WTC11 (cell line): ENCODE measurements at regions not wholly inside any gene's neighbourhood (a gene's known extent, or its start where the extent isn't known, plus 50 kb on each side); places are given as distances from the start of the nearest gene placed in this dataset.

Experiments
- ATAC-seq: fragments of 200-7000 bp; cut with Tn5 transposase; 2 replicates; pipeline ENCODE4 v1.10.0; 2021; ENCODE audit warnings: mild to moderate bottlenecking, moderate library complexity
- CTCF ChIA-PET: fragments of 300-600 bp; sonication (Branson Sonifier 250); formaldehyde crosslinking; loops from one replicate; lab custom pipeline; 2021; ENCODE audit warnings: antibody characterized with exemption; lab: Charles Lee
- POLR2A ChIA-PET: fragments of 350-600 bp; sonication (Branson Sonifier 250); formaldehyde crosslinking; loops from one replicate; lab custom pipeline; 2021; ENCODE audit warnings: antibody characterized with exemption; lab: Charles Lee
- DNase-seq: peaks from one replicate; pipeline ENCODE4 v3.0.0; 2021; ENCODE audit warnings: low spot score
- H3K27ac Mint-ChIP-seq: 2 replicates; pipeline ENCODE4 v1.8.0; 2021; ENCODE audit warnings: mixed read lengths
- H3K27me3 Mint-ChIP-seq: 2 replicates; pipeline ENCODE4 v1.8.0; 2021; ENCODE audit warnings: low read depth, mild to moderate bottlenecking, moderate library complexity, mixed read lengths
- H3K36me3 Mint-ChIP-seq: 2 replicates; pipeline ENCODE4 v1.8.0; 2021; ENCODE audit warnings: mixed read lengths
- H3K4me1 Mint-ChIP-seq: 2 replicates; pipeline ENCODE4 v1.8.0; 2022; ENCODE audit warnings: mixed read lengths
- H3K4me3 Mint-ChIP-seq: 2 replicates; pipeline ENCODE4 v1.8.0; 2021; ENCODE audit warnings: mild to moderate bottlenecking, moderate library complexity, mixed read lengths
- H3K9me3 Mint-ChIP-seq: 2 replicates; pipeline ENCODE4 v1.8.0; 2021; ENCODE audit warnings: mixed read lengths
- ATF1 ChIP-seq: sonication (generic); formaldehyde crosslinking; IDR thresholded peaks from 2 replicates; pipeline ENCODE4 v1.8.1; 2023; ENCODE audit warnings: mild to moderate bottlenecking, moderate library complexity, missing genetic modification reagents
- CBFB ChIP-seq: sonication (generic); formaldehyde crosslinking; IDR thresholded peaks from 2 replicates; pipeline ENCODE4 v1.8.1; 2022; ENCODE audit warnings: mild to moderate bottlenecking, low read depth, missing genetic modification reagents
- FOXJ3 ChIP-seq: sonication (generic); formaldehyde crosslinking; IDR thresholded peaks from 2 replicates; pipeline ENCODE4 v1.9.0; 2021; ENCODE audit warnings: missing genetic modification reagents, mild to moderate bottlenecking, borderline replicate concordance
- IRF2 ChIP-seq: sonication (generic); formaldehyde crosslinking; IDR thresholded peaks from 2 replicates; pipeline ENCODE4 v1.8.0; 2022; ENCODE audit warnings: low read depth, missing genetic modification reagents, borderline replicate concordance
- JUN ChIP-seq: sonication (generic); formaldehyde crosslinking; IDR thresholded peaks from 2 replicates; pipeline ENCODE4 v1.8.0; 2023; ENCODE audit warnings: mild to moderate bottlenecking, missing genetic modification reagents
- MXD4 ChIP-seq: fragments of 250-450 bp; sonication (Bioruptor Pico); IDR thresholded peaks from 2 replicates; pipeline ENCODE4 v1.8.0; 2021; ENCODE audit warnings: mild to moderate bottlenecking, moderate library complexity, borderline replicate concordance
- TP53 ChIP-seq: sonication (generic); formaldehyde crosslinking; IDR thresholded peaks from 2 replicates; pipeline ENCODE4 v1.8.1; 2023; ENCODE audit warnings: mild to moderate bottlenecking, missing genetic modification reagents
- TF ChIP-seq, protein P1 (sequence below): fragments of 200-600 bp; IDR thresholded peaks from 2 replicates; pipeline ENCODE4 v1.8.0; 2022; ENCODE audit warnings: antibody characterized with exemption
- TF ChIP-seq, protein P2 (sequence below): fragments of 250-450 bp; sonication (Bioruptor Pico); IDR thresholded peaks from 2 replicates; pipeline ENCODE4 v1.9.0; 2021; ENCODE audit warnings: mild to moderate bottlenecking
- TF ChIP-seq, protein P3 (sequence below): sonication (generic); formaldehyde crosslinking; IDR thresholded peaks from 2 replicates; pipeline ENCODE4 v1.8.0; 2022; ENCODE audit warnings: missing genetic modification reagents
- TF ChIP-seq, protein P4 (sequence below): fragments of 250-450 bp; sonication (Bioruptor Pico); IDR thresholded peaks from 2 replicates; pipeline ENCODE4 v1.9.0; 2021; ENCODE audit warnings: mild to moderate bottlenecking
- TF ChIP-seq, protein P5 (sequence below): sonication (generic); formaldehyde crosslinking; IDR thresholded peaks from 2 replicates; pipeline ENCODE4 v1.8.1; 2023; ENCODE audit warnings: mild to moderate bottlenecking, missing genetic modification reagents, borderline replicate concordance
- TF ChIP-seq, protein P6 (sequence below): sonication (generic); formaldehyde crosslinking; IDR thresholded peaks from 2 replicates; pipeline ENCODE4 v1.8.1; 2022; ENCODE audit warnings: low read depth, missing genetic modification reagents, borderline replicate concordance
- TF ChIP-seq, protein P7 (sequence below): sonication (generic); formaldehyde crosslinking; IDR thresholded peaks from 2 replicates; pipeline ENCODE4 v1.8.0; 2022; ENCODE audit warnings: mild to moderate bottlenecking, missing genetic modification reagents
- TF ChIP-seq, protein P8 (sequence below): sonication (generic); formaldehyde crosslinking; IDR thresholded peaks from 2 replicates; pipeline ENCODE4 v1.8.0; 2023; ENCODE audit warnings: mild to moderate bottlenecking, missing genetic modification reagents
- TF ChIP-seq, protein P9 (sequence below): sonication (generic); formaldehyde crosslinking; IDR thresholded peaks from 2 replicates; pipeline ENCODE4 v1.8.1; 2022; ENCODE audit warnings: mild to moderate bottlenecking, moderate library complexity, missing genetic modification reagents

DNA sequence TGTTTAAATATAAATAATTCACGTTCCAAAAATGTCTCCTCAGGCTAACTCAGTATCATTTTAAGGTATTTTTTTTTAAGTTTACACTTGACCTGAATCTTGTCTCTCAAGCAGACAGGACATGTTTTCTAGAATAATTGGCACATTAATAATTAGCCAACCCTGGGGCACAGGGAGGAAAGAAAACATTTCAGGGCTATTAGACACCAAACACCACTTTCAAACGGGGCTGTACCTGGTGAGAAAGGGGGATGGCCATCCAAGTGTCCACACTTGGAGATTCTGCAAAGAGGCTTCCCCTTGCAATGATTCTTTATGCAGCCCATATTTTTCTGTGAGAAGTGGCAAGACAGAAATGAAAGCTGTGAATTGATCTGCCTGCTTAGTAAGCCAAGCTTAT, 560.8 kb downstream of the CD109 start:
- H3K4me1 Mint-ChIP-seq, result no peaks in the 10 kb centered on the region
- ATAC-seq, result no peak
- ChIA-PET POLR2A (no interaction called here), CTCF (no interaction called here)
- peaks cover 9% of the 10 kb centered on the region for H3K36me3 Mint-ChIP-seq
- H3K27me3 Mint-ChIP-seq, result no peaks in the 10 kb centered on the region
- DNase-seq, result no peak
- no peak for TF ChIP-seq MXD4
- TF ChIP-seq, protein P1, sequence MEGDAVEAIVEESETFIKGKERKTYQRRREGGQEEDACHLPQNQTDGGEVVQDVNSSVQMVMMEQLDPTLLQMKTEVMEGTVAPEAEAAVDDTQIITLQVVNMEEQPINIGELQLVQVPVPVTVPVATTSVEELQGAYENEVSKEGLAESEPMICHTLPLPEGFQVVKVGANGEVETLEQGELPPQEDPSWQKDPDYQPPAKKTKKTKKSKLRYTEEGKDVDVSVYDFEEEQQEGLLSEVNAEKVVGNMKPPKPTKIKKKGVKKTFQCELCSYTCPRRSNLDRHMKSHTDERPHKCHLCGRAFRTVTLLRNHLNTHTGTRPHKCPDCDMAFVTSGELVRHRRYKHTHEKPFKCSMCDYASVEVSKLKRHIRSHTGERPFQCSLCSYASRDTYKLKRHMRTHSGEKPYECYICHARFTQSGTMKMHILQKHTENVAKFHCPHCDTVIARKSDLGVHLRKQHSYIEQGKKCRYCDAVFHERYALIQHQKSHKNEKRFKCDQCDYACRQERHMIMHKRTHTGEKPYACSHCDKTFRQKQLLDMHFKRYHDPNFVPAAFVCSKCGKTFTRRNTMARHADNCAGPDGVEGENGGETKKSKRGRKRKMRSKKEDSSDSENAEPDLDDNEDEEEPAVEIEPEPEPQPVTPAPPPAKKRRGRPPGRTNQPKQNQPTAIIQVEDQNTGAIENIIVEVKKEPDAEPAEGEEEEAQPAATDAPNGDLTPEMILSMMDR, result no peak
- TF ChIP-seq, protein P2, sequence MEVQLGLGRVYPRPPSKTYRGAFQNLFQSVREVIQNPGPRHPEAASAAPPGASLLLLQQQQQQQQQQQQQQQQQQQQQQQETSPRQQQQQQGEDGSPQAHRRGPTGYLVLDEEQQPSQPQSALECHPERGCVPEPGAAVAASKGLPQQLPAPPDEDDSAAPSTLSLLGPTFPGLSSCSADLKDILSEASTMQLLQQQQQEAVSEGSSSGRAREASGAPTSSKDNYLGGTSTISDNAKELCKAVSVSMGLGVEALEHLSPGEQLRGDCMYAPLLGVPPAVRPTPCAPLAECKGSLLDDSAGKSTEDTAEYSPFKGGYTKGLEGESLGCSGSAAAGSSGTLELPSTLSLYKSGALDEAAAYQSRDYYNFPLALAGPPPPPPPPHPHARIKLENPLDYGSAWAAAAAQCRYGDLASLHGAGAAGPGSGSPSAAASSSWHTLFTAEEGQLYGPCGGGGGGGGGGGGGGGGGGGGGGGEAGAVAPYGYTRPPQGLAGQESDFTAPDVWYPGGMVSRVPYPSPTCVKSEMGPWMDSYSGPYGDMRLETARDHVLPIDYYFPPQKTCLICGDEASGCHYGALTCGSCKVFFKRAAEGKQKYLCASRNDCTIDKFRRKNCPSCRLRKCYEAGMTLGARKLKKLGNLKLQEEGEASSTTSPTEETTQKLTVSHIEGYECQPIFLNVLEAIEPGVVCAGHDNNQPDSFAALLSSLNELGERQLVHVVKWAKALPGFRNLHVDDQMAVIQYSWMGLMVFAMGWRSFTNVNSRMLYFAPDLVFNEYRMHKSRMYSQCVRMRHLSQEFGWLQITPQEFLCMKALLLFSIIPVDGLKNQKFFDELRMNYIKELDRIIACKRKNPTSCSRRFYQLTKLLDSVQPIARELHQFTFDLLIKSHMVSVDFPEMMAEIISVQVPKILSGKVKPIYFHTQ, result no peak
- TF ChIP-seq, protein P3, sequence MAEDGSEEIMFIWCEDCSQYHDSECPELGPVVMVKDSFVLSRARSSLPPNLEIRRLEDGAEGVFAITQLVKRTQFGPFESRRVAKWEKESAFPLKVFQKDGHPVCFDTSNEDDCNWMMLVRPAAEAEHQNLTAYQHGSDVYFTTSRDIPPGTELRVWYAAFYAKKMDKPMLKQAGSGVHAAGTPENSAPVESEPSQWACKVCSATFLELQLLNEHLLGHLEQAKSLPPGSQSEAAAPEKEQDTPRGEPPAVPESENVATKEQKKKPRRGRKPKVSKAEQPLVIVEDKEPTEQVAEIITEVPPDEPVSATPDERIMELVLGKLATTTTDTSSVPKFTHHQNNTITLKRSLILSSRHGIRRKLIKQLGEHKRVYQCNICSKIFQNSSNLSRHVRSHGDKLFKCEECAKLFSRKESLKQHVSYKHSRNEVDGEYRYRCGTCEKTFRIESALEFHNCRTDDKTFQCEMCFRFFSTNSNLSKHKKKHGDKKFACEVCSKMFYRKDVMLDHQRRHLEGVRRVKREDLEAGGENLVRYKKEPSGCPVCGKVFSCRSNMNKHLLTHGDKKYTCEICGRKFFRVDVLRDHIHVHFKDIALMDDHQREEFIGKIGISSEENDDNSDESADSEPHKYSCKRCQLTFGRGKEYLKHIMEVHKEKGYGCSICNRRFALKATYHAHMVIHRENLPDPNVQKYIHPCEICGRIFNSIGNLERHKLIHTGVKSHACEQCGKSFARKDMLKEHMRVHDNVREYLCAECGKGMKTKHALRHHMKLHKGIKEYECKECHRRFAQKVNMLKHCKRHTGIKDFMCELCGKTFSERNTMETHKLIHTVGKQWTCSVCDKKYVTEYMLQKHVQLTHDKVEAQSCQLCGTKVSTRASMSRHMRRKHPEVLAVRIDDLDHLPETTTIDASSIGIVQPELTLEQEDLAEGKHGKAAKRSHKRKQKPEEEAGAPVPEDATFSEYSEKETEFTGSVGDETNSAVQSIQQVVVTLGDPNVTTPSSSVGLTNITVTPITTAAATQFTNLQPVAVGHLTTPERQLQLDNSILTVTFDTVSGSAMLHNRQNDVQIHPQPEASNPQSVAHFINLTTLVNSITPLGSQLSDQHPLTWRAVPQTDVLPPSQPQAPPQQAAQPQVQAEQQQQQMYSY (CRISPR knock-in tag), result no peak
- TF ChIP-seq, protein P4, sequence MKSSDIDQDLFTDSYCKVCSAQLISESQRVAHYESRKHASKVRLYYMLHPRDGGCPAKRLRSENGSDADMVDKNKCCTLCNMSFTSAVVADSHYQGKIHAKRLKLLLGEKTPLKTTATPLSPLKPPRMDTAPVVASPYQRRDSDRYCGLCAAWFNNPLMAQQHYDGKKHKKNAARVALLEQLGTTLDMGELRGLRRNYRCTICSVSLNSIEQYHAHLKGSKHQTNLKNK, result no peak
- no peak for TF ChIP-seq IRF2 (CRISPR knock-in tag)
- TF ChIP-seq, protein P5, sequence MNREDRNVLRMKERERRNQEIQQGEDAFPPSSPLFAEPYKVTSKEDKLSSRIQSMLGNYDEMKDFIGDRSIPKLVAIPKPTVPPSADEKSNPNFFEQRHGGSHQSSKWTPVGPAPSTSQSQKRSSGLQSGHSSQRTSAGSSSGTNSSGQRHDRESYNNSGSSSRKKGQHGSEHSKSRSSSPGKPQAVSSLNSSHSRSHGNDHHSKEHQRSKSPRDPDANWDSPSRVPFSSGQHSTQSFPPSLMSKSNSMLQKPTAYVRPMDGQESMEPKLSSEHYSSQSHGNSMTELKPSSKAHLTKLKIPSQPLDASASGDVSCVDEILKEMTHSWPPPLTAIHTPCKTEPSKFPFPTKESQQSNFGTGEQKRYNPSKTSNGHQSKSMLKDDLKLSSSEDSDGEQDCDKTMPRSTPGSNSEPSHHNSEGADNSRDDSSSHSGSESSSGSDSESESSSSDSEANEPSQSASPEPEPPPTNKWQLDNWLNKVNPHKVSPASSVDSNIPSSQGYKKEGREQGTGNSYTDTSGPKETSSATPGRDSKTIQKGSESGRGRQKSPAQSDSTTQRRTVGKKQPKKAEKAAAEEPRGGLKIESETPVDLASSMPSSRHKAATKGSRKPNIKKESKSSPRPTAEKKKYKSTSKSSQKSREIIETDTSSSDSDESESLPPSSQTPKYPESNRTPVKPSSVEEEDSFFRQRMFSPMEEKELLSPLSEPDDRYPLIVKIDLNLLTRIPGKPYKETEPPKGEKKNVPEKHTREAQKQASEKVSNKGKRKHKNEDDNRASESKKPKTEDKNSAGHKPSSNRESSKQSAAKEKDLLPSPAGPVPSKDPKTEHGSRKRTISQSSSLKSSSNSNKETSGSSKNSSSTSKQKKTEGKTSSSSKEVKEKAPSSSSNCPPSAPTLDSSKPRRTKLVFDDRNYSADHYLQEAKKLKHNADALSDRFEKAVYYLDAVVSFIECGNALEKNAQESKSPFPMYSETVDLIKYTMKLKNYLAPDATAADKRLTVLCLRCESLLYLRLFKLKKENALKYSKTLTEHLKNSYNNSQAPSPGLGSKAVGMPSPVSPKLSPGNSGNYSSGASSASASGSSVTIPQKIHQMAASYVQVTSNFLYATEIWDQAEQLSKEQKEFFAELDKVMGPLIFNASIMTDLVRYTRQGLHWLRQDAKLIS (CRISPR knock-in tag), result no peak
- no peak for TF ChIP-seq JUN
- H3K9me3 Mint-ChIP-seq, result peaks cover 31% of the 10 kb centered on the region
- H3K27ac Mint-ChIP-seq, result no peak overlapping the region
- H3K4me3 Mint-ChIP-seq, result no peak overlapping the region

DNA sequence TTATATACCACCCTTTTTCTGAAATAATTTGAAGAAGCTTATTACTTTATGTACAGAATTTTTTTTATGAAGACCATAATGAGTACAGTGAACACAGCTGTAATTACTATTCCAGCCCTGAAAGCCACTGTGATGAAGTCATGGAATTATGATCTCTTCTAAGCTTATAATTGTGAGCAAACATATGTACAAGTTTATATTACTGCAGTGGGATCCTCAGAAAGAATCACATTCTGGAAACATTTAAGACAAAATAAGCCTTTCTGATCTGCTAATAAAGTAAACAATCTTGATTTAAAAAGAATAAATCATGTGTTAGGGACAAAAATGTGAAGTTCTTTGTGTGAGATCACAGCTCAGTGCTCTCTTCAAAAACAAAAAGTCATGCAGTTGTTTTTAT, 560.4 kb downstream of the CD109 start:
- H3K9me3 Mint-ChIP-seq, result peaks cover 34% of the 10 kb centered on the region
- no peak for DNase-seq
- peaks cover 9% of the 10 kb centered on the region for H3K36me3 Mint-ChIP-seq
- no peak overlapping the region for H3K4me3 Mint-ChIP-seq
- ChIA-PET POLR2A (no interaction called here), CTCF (no interaction called here)
- H3K27me3 Mint-ChIP-seq, result no peaks in the 10 kb centered on the region
- H3K27ac Mint-ChIP-seq, result no peak overlapping the region
- ATAC-seq, result no peak
- no peaks in the 10 kb centered on the region for H3K4me1 Mint-ChIP-seq
- TF ChIP-seq, protein P6, sequence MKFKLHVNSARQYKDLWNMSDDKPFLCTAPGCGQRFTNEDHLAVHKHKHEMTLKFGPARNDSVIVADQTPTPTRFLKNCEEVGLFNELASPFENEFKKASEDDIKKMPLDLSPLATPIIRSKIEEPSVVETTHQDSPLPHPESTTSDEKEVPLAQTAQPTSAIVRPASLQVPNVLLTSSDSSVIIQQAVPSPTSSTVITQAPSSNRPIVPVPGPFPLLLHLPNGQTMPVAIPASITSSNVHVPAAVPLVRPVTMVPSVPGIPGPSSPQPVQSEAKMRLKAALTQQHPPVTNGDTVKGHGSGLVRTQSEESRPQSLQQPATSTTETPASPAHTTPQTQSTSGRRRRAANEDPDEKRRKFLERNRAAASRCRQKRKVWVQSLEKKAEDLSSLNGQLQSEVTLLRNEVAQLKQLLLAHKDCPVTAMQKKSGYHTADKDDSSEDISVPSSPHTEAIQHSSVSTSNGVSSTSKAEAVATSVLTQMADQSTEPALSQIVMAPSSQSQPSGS (CRISPR knock-in tag), result no peak
- TF ChIP-seq, protein P7, sequence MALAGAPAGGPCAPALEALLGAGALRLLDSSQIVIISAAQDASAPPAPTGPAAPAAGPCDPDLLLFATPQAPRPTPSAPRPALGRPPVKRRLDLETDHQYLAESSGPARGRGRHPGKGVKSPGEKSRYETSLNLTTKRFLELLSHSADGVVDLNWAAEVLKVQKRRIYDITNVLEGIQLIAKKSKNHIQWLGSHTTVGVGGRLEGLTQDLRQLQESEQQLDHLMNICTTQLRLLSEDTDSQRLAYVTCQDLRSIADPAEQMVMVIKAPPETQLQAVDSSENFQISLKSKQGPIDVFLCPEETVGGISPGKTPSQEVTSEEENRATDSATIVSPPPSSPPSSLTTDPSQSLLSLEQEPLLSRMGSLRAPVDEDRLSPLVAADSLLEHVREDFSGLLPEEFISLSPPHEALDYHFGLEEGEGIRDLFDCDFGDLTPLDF (CRISPR knock-in tag), result no peak
- no peak for TF ChIP-seq TP53
- TF ChIP-seq, protein P8, sequence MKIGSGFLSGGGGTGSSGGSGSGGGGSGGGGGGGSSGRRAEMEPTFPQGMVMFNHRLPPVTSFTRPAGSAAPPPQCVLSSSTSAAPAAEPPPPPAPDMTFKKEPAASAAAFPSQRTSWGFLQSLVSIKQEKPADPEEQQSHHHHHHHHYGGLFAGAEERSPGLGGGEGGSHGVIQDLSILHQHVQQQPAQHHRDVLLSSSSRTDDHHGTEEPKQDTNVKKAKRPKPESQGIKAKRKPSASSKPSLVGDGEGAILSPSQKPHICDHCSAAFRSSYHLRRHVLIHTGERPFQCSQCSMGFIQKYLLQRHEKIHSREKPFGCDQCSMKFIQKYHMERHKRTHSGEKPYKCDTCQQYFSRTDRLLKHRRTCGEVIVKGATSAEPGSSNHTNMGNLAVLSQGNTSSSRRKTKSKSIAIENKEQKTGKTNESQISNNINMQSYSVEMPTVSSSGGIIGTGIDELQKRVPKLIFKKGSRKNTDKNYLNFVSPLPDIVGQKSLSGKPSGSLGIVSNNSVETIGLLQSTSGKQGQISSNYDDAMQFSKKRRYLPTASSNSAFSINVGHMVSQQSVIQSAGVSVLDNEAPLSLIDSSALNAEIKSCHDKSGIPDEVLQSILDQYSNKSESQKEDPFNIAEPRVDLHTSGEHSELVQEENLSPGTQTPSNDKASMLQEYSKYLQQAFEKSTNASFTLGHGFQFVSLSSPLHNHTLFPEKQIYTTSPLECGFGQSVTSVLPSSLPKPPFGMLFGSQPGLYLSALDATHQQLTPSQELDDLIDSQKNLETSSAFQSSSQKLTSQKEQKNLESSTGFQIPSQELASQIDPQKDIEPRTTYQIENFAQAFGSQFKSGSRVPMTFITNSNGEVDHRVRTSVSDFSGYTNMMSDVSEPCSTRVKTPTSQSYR (CRISPR knock-in tag), result no peak
- no peak for TF ChIP-seq CBFB (CRISPR knock-in tag)
- TF ChIP-seq FOXJ3 (CRISPR knock-in tag), result no peak
- TF ChIP-seq ATF1, result no peak
- TF ChIP-seq, protein P9, sequence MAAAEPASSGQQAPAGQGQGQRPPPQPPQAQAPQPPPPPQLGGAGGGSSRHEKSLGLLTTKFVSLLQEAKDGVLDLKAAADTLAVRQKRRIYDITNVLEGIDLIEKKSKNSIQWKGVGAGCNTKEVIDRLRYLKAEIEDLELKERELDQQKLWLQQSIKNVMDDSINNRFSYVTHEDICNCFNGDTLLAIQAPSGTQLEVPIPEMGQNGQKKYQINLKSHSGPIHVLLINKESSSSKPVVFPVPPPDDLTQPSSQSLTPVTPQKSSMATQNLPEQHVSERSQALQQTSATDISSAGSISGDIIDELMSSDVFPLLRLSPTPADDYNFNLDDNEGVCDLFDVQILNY (CRISPR knock-in tag), result no peak
